Hepatocyte (in vitro differentiated cells): ENCODE measurements at regions not wholly inside any gene's neighbourhood (a gene's known extent, or its start where the extent isn't known, plus 50 kb on each side); places are given as distances from the start of the nearest gene placed in this dataset.

Experiments
- DNase-seq: peaks from one replicate; pipeline ENCODE4 v3.0.0-alpha.2; 2016; ENCODE audit warnings: low spot score
- H2AFZ ChIP-seq: fragments of 200-600 bp; sonication (generic); 2 replicates; pipeline ENCODE4 v1.6.0; 2016; ENCODE audit warnings: antibody characterized with exemption, mild to moderate bottlenecking
- H3K27ac ChIP-seq: fragments of 200-600 bp; sonication (generic); 2 replicates; pipeline ENCODE4 v1.5.1; 2016; ENCODE audit warnings: mild to moderate bottlenecking
- H3K27me3 ChIP-seq: fragments of 200-600 bp; sonication (generic); 2 replicates; pipeline ENCODE4 v1.6.1; 2016
- H3K36me3 ChIP-seq: fragments of 200-600 bp; sonication (generic); replicated peaks from 2 replicates; pipeline ENCODE4 v1.5.1; 2016; ENCODE audit warnings: low read depth; ENCODE audit not compliant: insufficient read depth
- H3K4me1 ChIP-seq: fragments of 200-600 bp; sonication (generic); 2 replicates; pipeline ENCODE4 v1.5.1; 2016; ENCODE audit warnings: mild to moderate bottlenecking, moderate library complexity; ENCODE audit not compliant: insufficient read depth
- H3K4me2 ChIP-seq: fragments of 200-600 bp; sonication (generic); 2 replicates; pipeline ENCODE4 v1.6.0; 2016
- H3K4me3 ChIP-seq: fragments of 200-600 bp; sonication (generic); 2 replicates; pipeline ENCODE4 v1.5.1; 2016; ENCODE audit warnings: mild to moderate bottlenecking
- H3K79me2 ChIP-seq: fragments of 200-600 bp; sonication (generic); 2 replicates; pipeline ENCODE4 v1.6.0; 2017; ENCODE audit warnings: mild to moderate bottlenecking
- H3K9me2 ChIP-seq: fragments of 200-600 bp; sonication (generic); replicated peaks from 2 replicates; pipeline ENCODE4 v1.6.0; 2017; ENCODE audit warnings: mild to moderate bottlenecking; ENCODE audit not compliant: insufficient read depth
- H3K9me3 ChIP-seq: fragments of 200-600 bp; sonication (generic); 2 replicates; pipeline ENCODE4 v1.5.1; 2016; ENCODE audit warnings: low read depth, mild to moderate bottlenecking
- H4K20me1 ChIP-seq: fragments of 200-600 bp; sonication (generic); 2 replicates; pipeline ENCODE4 v1.6.0; 2016; ENCODE audit warnings: mild to moderate bottlenecking; ENCODE audit not compliant: insufficient read depth, poor library complexity, severe bottlenecking
- CTCF ChIP-seq: fragments of 200-600 bp; sonication (generic); IDR thresholded peaks from 2 replicates; pipeline ENCODE4 v1.5.1; 2016; ENCODE audit warnings: antibody characterized with exemption, mild to moderate bottlenecking; ENCODE audit not compliant: poor library complexity
- EZH2 ChIP-seq: fragments of 200-600 bp; sonication (generic); IDR thresholded peaks from 2 replicates; pipeline ENCODE4 v1.6.1; 2016; ENCODE audit warnings: antibody characterized with exemption, mild to moderate bottlenecking, borderline replicate concordance
- EZH2phosphoT487 ChIP-seq: fragments of 200-600 bp; sonication (generic); IDR thresholded peaks from one replicate; pipeline ENCODE4 v1.6.1; 2018; ENCODE audit warnings: antibody characterized with exemption, mild to moderate bottlenecking, low read depth, moderate library complexity; ENCODE audit not compliant: unreplicated experiment, severe bottlenecking
- WGBS: methylation state at CpG from one replicate; pipeline ENCODE4 v1.1.6; 2016; ENCODE audit warnings: low lambda C conversion rate; ENCODE audit errors: missing lambda C conversion rate; 5-methylcytosine and 5-hydroxymethylcytosine counted together

DNA sequence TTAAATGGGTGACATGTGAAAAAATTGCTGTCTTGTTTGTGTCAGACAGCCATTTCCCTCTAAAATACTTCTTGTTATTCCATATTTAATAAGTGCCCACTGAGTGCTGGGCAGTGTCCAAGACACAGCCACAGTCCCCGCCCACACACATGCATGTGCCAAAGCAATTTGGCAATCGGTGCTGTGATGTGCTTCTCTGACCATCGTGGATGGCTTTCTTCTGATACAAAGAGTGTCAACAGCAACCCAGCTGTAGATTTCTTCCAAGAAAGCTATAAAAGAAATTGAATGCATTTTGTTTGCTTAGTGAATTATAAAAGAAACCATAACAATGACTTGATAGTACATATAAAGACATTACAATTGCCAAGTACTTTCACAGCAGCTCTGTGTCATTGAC, 140.5 kb upstream of the ATXN1 start:
- Histone ChIP-seq H3K4me3 (no peak overlapping the region), H4K20me1 (no peaks in the 10 kb centered on the region), H3K9me3 (no peaks in the 10 kb centered on the region), H3K79me2 (no peaks in the 10 kb centered on the region), H3K9me2 (no peaks in the 10 kb centered on the region), H3K4me1 (no peaks in the 10 kb centered on the region), H3K36me3 (no peaks in the 10 kb centered on the region), H2AFZ (no peak overlapping the region), H3K27me3 (no peaks in the 10 kb centered on the region), H3K4me2 (no peak overlapping the region), H3K27ac (no peak overlapping the region)
- TF ChIP-seq EZH2 (no peak), EZH2phosphoT487 (no peak), CTCF (no peak)
- WGBS: 67% methylated on average over 3 of the region's 3 CpGs
- DNase-seq: no peak

- Histone ChIP-seq H3K27me3 (no peaks in the 10 kb centered on the region), H4K20me1 (no peaks in the 10 kb centered on the region), H3K36me3 (no peaks in the 10 kb centered on the region), H3K9me2 (no peaks in the 10 kb centered on the region), H3K4me3 (no peak overlapping the region), H3K9me3 (no peaks in the 10 kb centered on the region), H3K79me2 (no peaks in the 10 kb centered on the region), H3K4me1 (no peaks in the 10 kb centered on the region), H3K27ac (no peak overlapping the region), H3K4me2 (no peak overlapping the region), H2AFZ (no peak overlapping the region)
- TF ChIP-seq CTCF: no peak
- TF ChIP-seq EZH2phosphoT487: no peak
- TF ChIP-seq EZH2: no peak
- no peak for DNase-seq
- 100% methylated on average over 2 of the region's 2 CpGs for WGBS
Measured at GRCh38 chr6:16901306-16901705, 140.0 kb upstream of the ATXN1 start.

GRCh38 chr6:16898640-16899396, 137.6 kb upstream of the ATXN1 start:
- no peaks in the 10 kb centered on the region for H3K4me1 ChIP-seq
- DNase-seq: no peak
- H4K20me1 ChIP-seq: no peaks in the 10 kb centered on the region
- H3K4me3 ChIP-seq: no peak overlapping the region
- H3K27me3 ChIP-seq: no peaks in the 10 kb centered on the region
- TF ChIP-seq CTCF (no peak), EZH2phosphoT487 (no peak), EZH2 (no peak)
- no peak overlapping the region for H3K27ac ChIP-seq
- H3K79me2 ChIP-seq: no peaks in the 10 kb centered on the region
- no peak overlapping the region for H2AFZ ChIP-seq
- H3K9me2 ChIP-seq: no peaks in the 10 kb centered on the region
- peaks cover 4% of the 10 kb centered on the region for H3K9me3 ChIP-seq
- H3K36me3 ChIP-seq: no peaks in the 10 kb centered on the region
- 61% methylated on average over 8 of the region's 8 CpGs for WGBS
- H3K4me2 ChIP-seq: no peak overlapping the region
